ENCODE measurements at regions not wholly inside any gene's neighbourhood (a gene's known extent, or its start where the extent isn't known, plus 50 kb on each side); places are given as distances from the start of the nearest gene placed in this dataset.

DNA sequence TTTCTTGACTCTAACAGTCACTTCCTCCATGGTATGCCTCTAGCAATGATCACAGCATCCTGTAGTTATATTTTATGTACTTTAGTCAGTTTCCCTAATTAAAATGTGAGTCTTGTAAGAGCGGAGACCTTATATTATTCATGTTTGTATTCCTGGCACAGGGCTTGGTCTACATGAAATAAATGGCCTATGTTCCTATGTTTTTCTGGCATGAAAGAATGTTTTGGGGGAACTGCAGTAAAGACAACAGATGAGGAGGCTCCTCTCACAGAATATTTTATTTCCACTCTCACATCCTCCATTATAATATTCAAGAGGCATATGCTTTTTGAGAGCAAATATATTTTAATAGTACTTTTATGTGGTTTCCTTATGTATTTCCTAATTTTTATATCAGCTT lies 429.8 kb upstream of the PDE3A start:
- Histone ChIP-seq H4K20me1 (ENCODE audit: insufficient read depth, low read length) (no peaks in the 10 kb centered on the region), H3K9me3 (ENCODE audit: low read length) (no peaks in the 10 kb centered on the region), H3K79me2 (ENCODE audit: insufficient read depth, low read depth, low read length) (no peaks in the 10 kb centered on the region), H3K4me2 (ENCODE audit: low read length) (no peak overlapping the region), H3K27ac (ENCODE audit: low read depth, low read length, poor library complexity, severe bottlenecking) (no peak overlapping the region), H3K4me1 (ENCODE audit: insufficient read depth, low read length, poor library complexity, severe bottlenecking) (no peaks in the 10 kb centered on the region), H3K36me3 (ENCODE audit: insufficient read depth, low read length) (no peaks in the 10 kb centered on the region), H3K4me3 (ENCODE audit: low read depth, low read length, poor library complexity, severe bottlenecking) (no peak overlapping the region), H2AFZ (ENCODE audit: low read length) (no peak overlapping the region), H3K9me2 (ENCODE audit: insufficient read depth, low read length) (no peaks in the 10 kb centered on the region)
- POLR2A ChIA-PET, result no interaction called here
- no TSS peak for BruUV-seq (replicated peaks)
- CTCF ChIA-PET (ENCODE audit: unreplicated experiment), result no interaction called here
- no peak for DNase-seq (ENCODE audit: low spot score)
- TF ChIP-seq EZH2phosphoT487 (IDR thresholded peaks at IDR 0.05; ENCODE audit: borderline replicate concordance, low read depth, low read length), result no peak
- TF ChIP-seq, protein P1, sequence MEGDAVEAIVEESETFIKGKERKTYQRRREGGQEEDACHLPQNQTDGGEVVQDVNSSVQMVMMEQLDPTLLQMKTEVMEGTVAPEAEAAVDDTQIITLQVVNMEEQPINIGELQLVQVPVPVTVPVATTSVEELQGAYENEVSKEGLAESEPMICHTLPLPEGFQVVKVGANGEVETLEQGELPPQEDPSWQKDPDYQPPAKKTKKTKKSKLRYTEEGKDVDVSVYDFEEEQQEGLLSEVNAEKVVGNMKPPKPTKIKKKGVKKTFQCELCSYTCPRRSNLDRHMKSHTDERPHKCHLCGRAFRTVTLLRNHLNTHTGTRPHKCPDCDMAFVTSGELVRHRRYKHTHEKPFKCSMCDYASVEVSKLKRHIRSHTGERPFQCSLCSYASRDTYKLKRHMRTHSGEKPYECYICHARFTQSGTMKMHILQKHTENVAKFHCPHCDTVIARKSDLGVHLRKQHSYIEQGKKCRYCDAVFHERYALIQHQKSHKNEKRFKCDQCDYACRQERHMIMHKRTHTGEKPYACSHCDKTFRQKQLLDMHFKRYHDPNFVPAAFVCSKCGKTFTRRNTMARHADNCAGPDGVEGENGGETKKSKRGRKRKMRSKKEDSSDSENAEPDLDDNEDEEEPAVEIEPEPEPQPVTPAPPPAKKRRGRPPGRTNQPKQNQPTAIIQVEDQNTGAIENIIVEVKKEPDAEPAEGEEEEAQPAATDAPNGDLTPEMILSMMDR (conservative IDR thresholded peaks at IDR 0.05; ENCODE audit: low read length), result no peak
- intact Hi-C loops (cut with micrococcal nuclease; ENCODE audit: unreplicated experiment), result no loop called here

DNA sequence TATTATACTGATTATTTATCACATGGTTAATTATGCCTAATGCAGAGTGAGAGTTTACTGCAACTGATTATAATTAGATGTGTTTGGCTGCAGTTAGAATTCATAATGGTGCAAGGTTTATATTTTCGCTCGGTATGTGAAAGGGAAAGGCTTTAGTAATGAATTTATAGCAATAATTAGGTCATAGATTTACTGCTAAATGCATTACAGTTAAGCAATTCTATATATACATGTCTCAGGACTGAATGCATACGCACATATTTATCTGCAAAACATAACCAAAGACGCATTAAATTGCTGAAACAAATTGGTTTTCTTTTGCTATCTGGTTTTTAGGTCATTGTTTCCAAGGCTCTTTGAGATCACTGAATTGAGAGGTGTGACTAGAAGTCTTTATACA lies 428.1 kb upstream of the PDE3A start:
- no peak for TF ChIP-seq EZH2phosphoT487 (IDR thresholded peaks at IDR 0.05; ENCODE audit: borderline replicate concordance, low read depth, low read length)
- TF ChIP-seq, protein P1 (conservative IDR thresholded peaks at IDR 0.05; ENCODE audit: low read length), result no peak
- ChIA-PET CTCF (ENCODE audit: unreplicated experiment) (no interaction called here), POLR2A (interaction anchor here (0.6 to 1.2 kb wide), 2 partner anchors 8 to 66 kb away, joined by 3 read pairs; no protein-coding TSS in a partner anchor)
- Histone ChIP-seq H3K4me3 (ENCODE audit: low read depth, low read length, poor library complexity, severe bottlenecking) (no peak overlapping the region), H3K9me2 (ENCODE audit: insufficient read depth, low read length) (no peaks in the 10 kb centered on the region), H3K4me2 (ENCODE audit: low read length) (no peak overlapping the region), H3K4me1 (ENCODE audit: insufficient read depth, low read length, poor library complexity, severe bottlenecking) (no peaks in the 10 kb centered on the region), H3K9me3 (ENCODE audit: low read length) (no peaks in the 10 kb centered on the region), H2AFZ (ENCODE audit: low read length) (no peak overlapping the region), H4K20me1 (ENCODE audit: insufficient read depth, low read length) (no peaks in the 10 kb centered on the region), H3K27ac (ENCODE audit: low read depth, low read length, poor library complexity, severe bottlenecking) (no peak overlapping the region), H3K79me2 (ENCODE audit: insufficient read depth, low read depth, low read length) (no peaks in the 10 kb centered on the region), H3K36me3 (ENCODE audit: insufficient read depth, low read length) (no peaks in the 10 kb centered on the region)
- no peak for DNase-seq (ENCODE audit: low spot score)
- BruUV-seq (replicated peaks), result no TSS peak
- intact Hi-C loops (cut with micrococcal nuclease; ENCODE audit: unreplicated experiment), result no loop called here

DNA sequence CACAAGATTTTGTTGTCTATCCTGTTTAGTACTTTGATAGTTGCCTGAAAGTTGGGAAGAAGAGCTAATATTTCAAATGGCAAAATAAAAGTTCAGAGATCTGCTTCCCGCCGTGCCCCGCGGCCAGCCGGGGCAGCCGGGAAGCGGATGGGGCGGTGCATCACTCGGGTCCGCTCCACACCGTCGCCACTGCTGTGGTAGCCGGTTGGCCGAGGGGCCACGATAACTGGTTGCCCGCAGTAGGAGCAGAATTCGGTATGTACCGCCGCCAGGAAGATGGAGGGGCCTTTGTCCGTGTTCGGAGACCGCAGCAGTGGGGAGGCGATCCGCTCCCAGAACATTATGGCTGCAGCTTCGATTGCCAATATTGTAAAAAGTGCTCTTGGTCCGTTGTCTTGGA lies 427.2 kb upstream of the PDE3A start:
- intact Hi-C loops (cut with micrococcal nuclease; ENCODE audit: unreplicated experiment), result no loop called here
- H4K20me1 ChIP-seq (ENCODE audit: insufficient read depth, low read length), result no peaks in the 10 kb centered on the region
- DNase-seq (ENCODE audit: low spot score), result no peak
- no peak overlapping the region for H3K4me2 ChIP-seq (ENCODE audit: low read length)
- TF ChIP-seq, protein P1 (conservative IDR thresholded peaks at IDR 0.05; ENCODE audit: low read length), result no peak
- TF ChIP-seq EZH2phosphoT487 (IDR thresholded peaks at IDR 0.05; ENCODE audit: borderline replicate concordance, low read depth, low read length), result no peak
- no peaks in the 10 kb centered on the region for H3K9me3 ChIP-seq (ENCODE audit: low read length)
- no peaks in the 10 kb centered on the region for H3K4me1 ChIP-seq (ENCODE audit: insufficient read depth, low read length, poor library complexity, severe bottlenecking)
- H3K36me3 ChIP-seq (ENCODE audit: insufficient read depth, low read length), result no peaks in the 10 kb centered on the region
- H3K9me2 ChIP-seq (ENCODE audit: insufficient read depth, low read length), result no peaks in the 10 kb centered on the region
- CTCF ChIA-PET (ENCODE audit: unreplicated experiment), result no interaction called here
- no peak overlapping the region for H3K27ac ChIP-seq (ENCODE audit: low read depth, low read length, poor library complexity, severe bottlenecking)
- POLR2A ChIA-PET, result interaction anchor here (0.6 to 1.2 kb wide), 2 partner anchors 9 to 65 kb away, joined by 3 read pairs; no protein-coding TSS in a partner anchor
- H3K4me3 ChIP-seq (ENCODE audit: low read depth, low read length, poor library complexity, severe bottlenecking), result no peak overlapping the region
- BruUV-seq (replicated peaks), result no TSS peak
- H3K79me2 ChIP-seq (ENCODE audit: insufficient read depth, low read depth, low read length), result no peaks in the 10 kb centered on the region
- no peak overlapping the region for H2AFZ ChIP-seq (ENCODE audit: low read length)
